GM20000 (cell line): ENCODE measurements at regions not wholly inside any gene's neighbourhood (a gene's known extent, or its start where the extent isn't known, plus 50 kb on each side); places are given as distances from the start of the nearest gene placed in this dataset.

ENCODE experiments used
- DNase-seq: peaks from one replicate; pipeline ENCODE4 v3.0.0; 2012; ENCODE audit warnings: low spot score
- TF ChIP-seq, protein P1 (sequence below): IDR thresholded peaks from 2 replicates; pipeline ENCODE4 v1.5.1; 2012; ENCODE audit warnings: mild to moderate bottlenecking, control low read depth; ENCODE audit errors: extremely low read depth, missing control alignments

GRCh38 chr9:106314476-106314875 lies 548.5 kb upstream of the ZNF462 start:
- TF ChIP-seq, protein P1, sequence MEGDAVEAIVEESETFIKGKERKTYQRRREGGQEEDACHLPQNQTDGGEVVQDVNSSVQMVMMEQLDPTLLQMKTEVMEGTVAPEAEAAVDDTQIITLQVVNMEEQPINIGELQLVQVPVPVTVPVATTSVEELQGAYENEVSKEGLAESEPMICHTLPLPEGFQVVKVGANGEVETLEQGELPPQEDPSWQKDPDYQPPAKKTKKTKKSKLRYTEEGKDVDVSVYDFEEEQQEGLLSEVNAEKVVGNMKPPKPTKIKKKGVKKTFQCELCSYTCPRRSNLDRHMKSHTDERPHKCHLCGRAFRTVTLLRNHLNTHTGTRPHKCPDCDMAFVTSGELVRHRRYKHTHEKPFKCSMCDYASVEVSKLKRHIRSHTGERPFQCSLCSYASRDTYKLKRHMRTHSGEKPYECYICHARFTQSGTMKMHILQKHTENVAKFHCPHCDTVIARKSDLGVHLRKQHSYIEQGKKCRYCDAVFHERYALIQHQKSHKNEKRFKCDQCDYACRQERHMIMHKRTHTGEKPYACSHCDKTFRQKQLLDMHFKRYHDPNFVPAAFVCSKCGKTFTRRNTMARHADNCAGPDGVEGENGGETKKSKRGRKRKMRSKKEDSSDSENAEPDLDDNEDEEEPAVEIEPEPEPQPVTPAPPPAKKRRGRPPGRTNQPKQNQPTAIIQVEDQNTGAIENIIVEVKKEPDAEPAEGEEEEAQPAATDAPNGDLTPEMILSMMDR: no peak
- no peak for DNase-seq

DNA sequence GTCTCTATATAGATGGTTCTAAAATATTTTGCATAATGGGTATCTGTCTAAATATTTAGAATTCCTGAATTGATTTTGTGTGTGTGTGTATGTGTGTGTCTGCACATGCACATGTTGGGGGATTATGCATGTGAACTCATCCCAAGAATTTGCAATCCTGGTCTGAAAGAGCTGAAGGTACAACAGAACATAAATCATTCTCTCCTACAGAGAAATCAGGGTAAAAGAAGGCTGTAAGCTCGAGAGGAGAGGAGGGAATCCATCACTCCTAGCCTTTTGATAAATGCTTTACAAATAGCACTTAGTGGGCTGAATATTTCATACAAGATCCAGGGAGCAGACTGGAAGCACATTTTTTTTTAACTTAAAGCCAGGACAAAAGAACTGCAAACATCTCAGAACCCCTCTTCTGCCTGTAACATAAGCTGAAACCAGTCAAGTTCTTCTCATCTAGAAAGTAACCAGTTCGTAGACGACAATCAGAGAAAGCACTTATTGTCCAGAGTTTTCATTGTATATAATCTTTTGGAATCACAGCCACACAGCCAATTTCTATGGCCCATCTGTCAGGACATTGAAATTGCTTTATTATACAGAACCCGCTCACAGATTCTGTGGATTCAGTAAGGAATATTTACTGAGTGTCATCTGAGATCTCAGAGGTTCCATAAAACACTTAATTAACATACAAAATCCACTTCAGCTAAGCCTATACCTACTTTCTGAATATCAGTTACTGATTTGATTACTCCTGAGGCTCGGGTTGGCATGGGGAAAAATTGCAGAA lies 541.4 kb upstream of the ZNF462 start:
- TF ChIP-seq, protein P1: no peak
- no peak for DNase-seq

- DNase-seq: no peak
- TF ChIP-seq, protein P1: no peak
Measured at GRCh38 chr9:106322706-106323245, 540.2 kb upstream of the ZNF462 start.

GRCh38 chr9:106324053-106324585 lies 538.8 kb upstream of the ZNF462 start:
- TF ChIP-seq, protein P1: no peak
- no peak for DNase-seq

- DNase-seq: no peak
- TF ChIP-seq, protein P1: no peak
Measured at GRCh38 chr9:106324591-106325280, 538.2 kb upstream of the ZNF462 start.

DNA sequence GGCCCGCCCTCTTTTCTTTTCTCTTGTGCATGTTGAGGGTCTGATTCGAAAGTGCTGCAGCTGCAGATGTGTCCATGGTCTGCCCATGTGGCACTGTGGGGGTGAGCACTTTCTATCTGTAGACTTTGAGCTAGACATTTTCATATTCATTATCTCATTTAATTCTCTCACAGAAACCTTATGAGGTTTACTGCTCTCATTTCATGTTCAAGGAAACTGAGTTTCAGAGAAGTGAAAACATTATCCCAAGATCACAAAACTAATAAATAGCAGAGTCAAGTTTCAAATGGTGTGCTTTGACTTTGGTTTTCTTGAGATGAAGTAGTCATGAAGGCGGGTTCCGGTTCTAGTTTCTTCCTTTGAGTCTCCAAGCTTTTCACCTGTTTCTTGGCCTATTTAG lies 536.5 kb upstream of the ZNF462 start:
- TF ChIP-seq, protein P1: no peak

DNA sequence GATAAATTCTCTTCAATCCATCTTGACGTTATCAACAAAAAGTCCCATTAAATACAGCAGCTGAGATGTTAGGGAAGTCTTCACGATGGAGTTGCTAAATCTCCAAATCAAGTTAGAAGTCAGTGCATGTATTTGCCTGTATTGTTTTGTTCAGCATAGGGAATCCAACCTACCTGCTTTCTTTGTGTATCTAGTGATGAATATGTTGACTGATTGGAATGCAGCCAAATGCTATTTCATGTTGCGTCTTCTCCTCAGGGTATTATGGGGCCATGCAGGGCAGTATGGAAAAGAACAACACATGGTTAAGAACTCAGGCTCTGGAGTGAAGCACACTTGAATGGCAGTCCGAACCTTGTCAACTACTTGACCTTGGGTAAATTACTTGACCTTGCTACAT lies 529.5 kb upstream of the ZNF462 start:
- TF ChIP-seq, protein P1: no peak
- DNase-seq: no peak

More for the DNA sequence above, 536.5 kb upstream of the ZNF462 start:
- no peak for DNase-seq
